SK-N-SH (cell line): ENCODE measurements at regions not wholly inside any gene's neighbourhood (a gene's known extent, or its start where the extent isn't known, plus 50 kb on each side); places are given as distances from the start of the nearest gene placed in this dataset.

Source experiments
- CTCF ChIA-PET: fragments of 300-600, 350-600 bp; formaldehyde crosslinking; extraction: SDS; loops from one replicate; lab custom pipeline; 2021; lab: Yijun Ruan, JAX
- POLR2A ChIA-PET: fragments of 350-600 bp; sonication (Branson Sonifier 250); formaldehyde crosslinking; extraction: SDS; loops from one replicate; lab custom pipeline; 2020; ENCODE audit warnings: antibody characterized with exemption, inconsistent platforms; lab: Yijun Ruan, JAX
- DNase-seq: peaks from one replicate; pipeline ENCODE4 v3.0.0; 2012
- H2AFZ ChIP-seq: fragments of 200-600 bp; sonication (generic); 2 replicates; pipeline ENCODE4 v1.8.1; 2016; ENCODE audit warnings: antibody characterized with exemption, mild to moderate bottlenecking, low read depth
- H3F3A ChIP-seq: fragments of 200-600 bp; sonication (generic); replicated peaks from 2 replicates; pipeline ENCODE3; 2016; ENCODE audit warnings: antibody characterized with exemption, mild to moderate bottlenecking; ENCODE audit not compliant: insufficient read depth
- H3K27ac ChIP-seq, 2 experiments: fragments of 200-500 bp in 1 of 2; fragments of 200-600 bp in 1 of 2; sonication (Bioruptor generic) in 1 of 2; sonication (generic), shearing (Covaris generic) in 1 of 2; 2 replicates each; pipeline versions ENCODE4 v1.5.1 to v1.6.1; 2014 to 2016; ENCODE audit warnings: low read depth in 2 of 2, inconsistent platforms in 1 of 2, low read length in 1 of 2, mild to moderate bottlenecking in 1 of 2, mixed read lengths in 1 of 2
- H3K27me3 ChIP-seq: fragments of 200-600 bp; sonication (generic), shearing (Covaris generic); 2 replicates; pipeline ENCODE4 v1.6.1; 2016; ENCODE audit warnings: mixed run types; ENCODE audit not compliant: insufficient read depth
- H3K36me3 ChIP-seq, 2 experiments: fragments of 200-500 bp in 1 of 2; fragments of 200-600 bp in 1 of 2; sonication (Bioruptor generic) in 1 of 2; sonication (generic) in 1 of 2; replicated peaks in 1 of 2; 2 replicates each; pipeline versions ENCODE3 to v1.5.1; 2014 to 2016; ENCODE audit warnings: low read length in 1 of 2, mild to moderate bottlenecking in 1 of 2; ENCODE audit not compliant: insufficient read depth in 2 of 2, control insufficient read depth in 1 of 2
- H3K4me1 ChIP-seq, 2 experiments: fragments of 200-500 bp in 1 of 2; fragments of 200-600 bp in 1 of 2; sonication (Bioruptor generic) in 1 of 2; sonication (generic), shearing (Covaris generic) in 1 of 2; 2 replicates each; pipeline versions ENCODE4 v1.5.1 to v1.6.1; 2014 to 2016; ENCODE audit warnings: low read depth in 1 of 2, low read length in 1 of 2, mixed run types in 1 of 2; ENCODE audit not compliant: insufficient read depth in 2 of 2, control insufficient read depth in 1 of 2
- H3K4me2 ChIP-seq: fragments of 200-600 bp; sonication (generic), shearing (Covaris generic); 2 replicates; pipeline ENCODE4 v1.6.1; 2017; ENCODE audit warnings: mixed run types
- H3K4me3 ChIP-seq, 2 experiments: fragments of 200-500 bp in 1 of 2; fragments of 200-600 bp in 1 of 2; sonication (Bioruptor generic) in 1 of 2; sonication (generic), shearing (Covaris generic) in 1 of 2; 2 replicates each; pipeline versions ENCODE4 v1.5.1 to v1.8.1; 2014 to 2016; ENCODE audit warnings: low read depth in 2 of 2, inconsistent platforms in 1 of 2, low read length in 1 of 2, mild to moderate bottlenecking in 1 of 2, mixed read lengths in 1 of 2, moderate library complexity in 1 of 2
- H3K79me2 ChIP-seq: fragments of 200-600 bp; sonication (generic); 2 replicates; pipeline ENCODE4 v1.8.1; 2017; ENCODE audit warnings: mild to moderate bottlenecking; ENCODE audit not compliant: insufficient read depth
- H3K9ac ChIP-seq: fragments of 200-600 bp; sonication (generic); 2 replicates; pipeline ENCODE4 v1.6.1; 2017; ENCODE audit warnings: mixed run types
- H3K9me2 ChIP-seq: fragments of 200-600 bp; sonication (generic); 2 replicates; pipeline ENCODE4 v1.6.1; 2017; ENCODE audit warnings: mixed run types
- H3K9me3 ChIP-seq: fragments of 200-600 bp; sonication (generic); 2 replicates; pipeline ENCODE4 v1.6.1; 2017; ENCODE audit warnings: mixed run types, mild to moderate bottlenecking, moderate library complexity
- H4K20me1 ChIP-seq: fragments of 200-600 bp; sonication (generic); 2 replicates; pipeline ENCODE4 v1.6.1; 2017; ENCODE audit warnings: mild to moderate bottlenecking, mixed run types; ENCODE audit not compliant: insufficient read depth
- FOXJ3 ChIP-seq: sonication (generic); formaldehyde crosslinking; IDR thresholded peaks from 2 replicates; pipeline ENCODE4 v1.5.1; 2020; ENCODE audit warnings: mild to moderate bottlenecking, missing genetic modification reagents
- GABPA ChIP-seq: IDR thresholded peaks from 2 replicates; pipeline ENCODE4 v1.4.0; 2012; ENCODE audit warnings: low read depth, mild to moderate bottlenecking
- GATA2 ChIP-seq: sonication (generic); formaldehyde crosslinking; IDR thresholded peaks from 2 replicates; pipeline ENCODE4 v1.5.0; 2020; ENCODE audit warnings: mild to moderate bottlenecking, missing genetic modification reagents
- JUND ChIP-seq: IDR thresholded peaks from 2 replicates; pipeline ENCODE4 v1.4.0; 2012
- MEF2A ChIP-seq: IDR thresholded peaks from 2 replicates; pipeline ENCODE4 v1.4.0; 2012; ENCODE audit warnings: low read depth, borderline replicate concordance
- NFIC ChIP-seq: IDR thresholded peaks from 2 replicates; pipeline ENCODE4 v1.4.0; 2012; ENCODE audit warnings: borderline replicate concordance
- PBX3 ChIP-seq: IDR thresholded peaks from 2 replicates; pipeline ENCODE4; 2012
- POLR2AphosphoS5 ChIP-seq: IDR thresholded peaks from 2 replicates; pipeline ENCODE4 v1.6.1; 2012; ENCODE audit warnings: low read depth, low read length
- RCOR1 ChIP-seq: fragments of 150-350 bp; IDR thresholded peaks from 2 replicates; pipeline ENCODE4 v1.6.1; 2017; ENCODE audit warnings: antibody characterized with exemption, low read length
- REST ChIP-seq: IDR thresholded peaks from 2 replicates; pipeline ENCODE4 v1.6.1; 2012; ENCODE audit warnings: mild to moderate bottlenecking, low read depth, low read length, moderate library complexity
- RFX5 ChIP-seq: IDR thresholded peaks from 2 replicates; pipeline ENCODE4 v1.6.1; 2012; ENCODE audit warnings: mild to moderate bottlenecking, improper control_type of control experiment, low read length
- RXRA ChIP-seq: IDR thresholded peaks from 2 replicates; pipeline ENCODE4 v1.4.0; 2012; ENCODE audit warnings: low read depth, mild to moderate bottlenecking, borderline replicate concordance
- SIN3A ChIP-seq: IDR thresholded peaks from 2 replicates; pipeline ENCODE4 v1.6.1; 2012; ENCODE audit warnings: low read depth, mild to moderate bottlenecking, low read length, moderate library complexity, borderline replicate concordance
- TAF1 ChIP-seq: IDR thresholded peaks from 2 replicates; pipeline ENCODE4 v1.6.1; 2012; ENCODE audit warnings: low read depth, mild to moderate bottlenecking, low read length, moderate library complexity, borderline replicate concordance
- TCF12 ChIP-seq: IDR thresholded peaks from 2 replicates; pipeline ENCODE4 v1.4.0; 2012
- USF2 ChIP-seq: fragments of 150-350 bp; IDR thresholded peaks from 2 replicates; pipeline ENCODE4 v1.6.1; 2017; ENCODE audit warnings: antibody characterized with exemption, low read length, low read depth, borderline replicate concordance
- YY1 ChIP-seq: IDR thresholded peaks from 2 replicates; pipeline ENCODE4 v1.4.0; 2012; ENCODE audit warnings: low read depth, mild to moderate bottlenecking
- WGBS: methylation state at CpG from one replicate; pipeline ENCODE4 v1.1.6; 2017; ENCODE audit warnings: low lambda C conversion rate; 5-methylcytosine and 5-hydroxymethylcytosine counted together

GRCh38 chr2:67857836-67858235 lies 205.0 kb downstream of the C1D start:
- no peak for DNase-seq
- H3K27ac ChIP-seq, result no peak overlapping the region
- no peak overlapping the region; the same call in 1 of the 2 replicates for H2AFZ ChIP-seq
- peaks cover 0 to 26% of the 10 kb centered on the region in 2 experiments; a peak in 2 of 4 replicates for H3K4me1 ChIP-seq
- no peaks in the 10 kb centered on the region for H3K9me2 ChIP-seq
- WGBS, result 91% methylated on average over 4 of the region's 4 CpGs
- no peaks in the 10 kb centered on the region for H3K27me3 ChIP-seq
- H4K20me1 ChIP-seq, result no peaks in the 10 kb centered on the region
- H3K79me2 ChIP-seq, result no peaks in the 10 kb centered on the region
- H3F3A ChIP-seq, result no peaks in the 10 kb centered on the region
- no peak overlapping the region for H3K4me2 ChIP-seq
- no peaks in the 10 kb centered on the region for H3K36me3 ChIP-seq
- no peak for TF ChIP-seq RFX5
- TF ChIP-seq TCF12, result no peak
- TF ChIP-seq YY1, result no peak
- H3K9me3 ChIP-seq, result no peaks in the 10 kb centered on the region
- no peak overlapping the region for H3K9ac ChIP-seq
- H3K4me3 ChIP-seq, result no peak overlapping the region
- ChIA-PET CTCF (interaction anchor here (1.0 to 1.3 kb wide), 2 partner anchors 18 to 20 kb away, joined by 3 read pairs; no protein-coding TSS in a partner anchor), POLR2A (no interaction called here)

- Histone ChIP-seq H3K9me3 (no peaks in the 10 kb centered on the region), H3K36me3 (no peaks in the 10 kb centered on the region), H3K27me3 (no peaks in the 10 kb centered on the region), H3K4me1 (peaks cover 0 to 16% of the 10 kb centered on the region in 2 experiments; a peak in 2 of 4 replicates), H3K4me3 (no peak overlapping the region), H3K79me2 (no peaks in the 10 kb centered on the region), H3F3A (no peaks in the 10 kb centered on the region), H4K20me1 (no peaks in the 10 kb centered on the region), H3K4me2 (no peak overlapping the region), H3K9ac (no peak overlapping the region), H3K9me2 (no peaks in the 10 kb centered on the region), H3K27ac (no peak overlapping the region), H2AFZ (no peak overlapping the region)
- ChIA-PET CTCF (no interaction called here), POLR2A (no interaction called here)
- no peak for DNase-seq
- TF ChIP-seq USF2 (no peak), RXRA (no peak)
- 86% methylated on average over 3 of the region's 3 CpGs for WGBS
These were observed 203.9 kb downstream of the C1D start for GRCh38 chr2:67858886-67859285.

- no peaks in the 10 kb centered on the region for H3K9me3 ChIP-seq
- peaks cover 5 to 24% of the 10 kb centered on the region in 2 experiments; a peak in 3 of 4 replicates for H3K4me1 ChIP-seq
- no peaks in the 10 kb centered on the region for H3K79me2 ChIP-seq
- ChIA-PET CTCF (no interaction called here), POLR2A (no interaction called here)
- H3K36me3 ChIP-seq, result no peaks in the 10 kb centered on the region
- no peaks in the 10 kb centered on the region for H3K27me3 ChIP-seq
- peaks cover 4% of the 10 kb centered on the region for H3F3A ChIP-seq
- no peak for DNase-seq
- no peak overlapping the region for H2AFZ ChIP-seq
- no peak overlapping the region for H3K4me3 ChIP-seq
- H4K20me1 ChIP-seq, result no peaks in the 10 kb centered on the region
- 95% methylated on average over 3 of the region's 3 CpGs for WGBS
- no peak overlapping the region for H3K27ac ChIP-seq
- no peaks in the 10 kb centered on the region for H3K9me2 ChIP-seq
- H3K9ac ChIP-seq, result no peak overlapping the region
- no peak overlapping the region for H3K4me2 ChIP-seq
- no peak for TF ChIP-seq TAF1
- no peak for TF ChIP-seq PBX3
- TF ChIP-seq USF2, result no peak
- no peak for TF ChIP-seq GABPA
- no peak for TF ChIP-seq FOXJ3 (CRISPR knock-in tag)
- no peak for TF ChIP-seq MEF2A
- TF ChIP-seq REST, result no peak
- no peak for TF ChIP-seq GATA2 (CRISPR knock-in tag)
- no peak for TF ChIP-seq NFIC
- TF ChIP-seq SIN3A, result no peak
- no peak for TF ChIP-seq POLR2AphosphoS5
- TF ChIP-seq JUND, result no peak
- TF ChIP-seq RXRA, result no peak
- no peak for TF ChIP-seq RCOR1
These were observed 196.9 kb downstream of the C1D start for GRCh38 chr2:67865917-67866316.
